KMS-11 (cell line): ENCODE measurements at regions not wholly inside any gene's neighbourhood (a gene's known extent, or its start where the extent isn't known, plus 50 kb on each side); places are given as distances from the start of the nearest gene placed in this dataset.

Experiments
- H2AFZ ChIP-seq: fragments of 200-600 bp; sonication (generic); 2 replicates; pipeline ENCODE4 v1.6.1; 2016; ENCODE audit warnings: antibody characterized with exemption, mixed run types, low read depth
- H3K27ac ChIP-seq: fragments of 200-600 bp; sonication (generic); 2 replicates; pipeline ENCODE4 v1.6.1; 2016; ENCODE audit warnings: mild to moderate bottlenecking, mixed run types
- H3K27me3 ChIP-seq: fragments of 200-600 bp; sonication (generic); 2 replicates; pipeline ENCODE4 v1.6.1; 2017; ENCODE audit warnings: mild to moderate bottlenecking, low read depth, mixed run types, moderate library complexity; ENCODE audit not compliant: insufficient read depth
- H3K36me3 ChIP-seq: fragments of 200-600 bp; sonication (generic); 2 replicates; pipeline ENCODE4 v1.6.1; 2017; ENCODE audit warnings: mild to moderate bottlenecking, mixed run types; ENCODE audit not compliant: insufficient read depth
- H3K4me1 ChIP-seq: fragments of 200-600 bp; sonication (generic); 2 replicates; pipeline ENCODE4 v1.6.1; 2016; ENCODE audit warnings: mild to moderate bottlenecking, low read depth, mixed run types; ENCODE audit not compliant: poor library complexity, severe bottlenecking
- H3K4me2 ChIP-seq: fragments of 200-600 bp; sonication (generic); 2 replicates; pipeline ENCODE4 v1.7.0; 2016; ENCODE audit warnings: mild to moderate bottlenecking, mixed run types
- H3K4me3 ChIP-seq: fragments of 200-600 bp; sonication (generic); IDR thresholded peaks from 2 replicates; pipeline ENCODE4 v1.6.1; 2017; ENCODE audit warnings: low read depth, low read length, mixed read lengths; ENCODE audit not compliant: insufficient read depth
- H3K79me2 ChIP-seq: fragments of 200-600 bp; sonication (generic); 2 replicates; pipeline ENCODE4 v1.6.1; 2016; ENCODE audit warnings: low read depth, mixed run types; ENCODE audit not compliant: insufficient read depth
- H3K9ac ChIP-seq: fragments of 200-600 bp; sonication (generic); 2 replicates; pipeline ENCODE4 v1.6.1; 2016; ENCODE audit warnings: mild to moderate bottlenecking, mixed run types
- H4K20me1 ChIP-seq: fragments of 200-600 bp; sonication (generic); 2 replicates; pipeline ENCODE4 v1.6.1; 2016; ENCODE audit warnings: mild to moderate bottlenecking, mixed run types; ENCODE audit not compliant: insufficient read depth
- CTCF ChIP-seq: fragments of 200-600 bp; sonication (generic); conservative IDR thresholded peaks from 2 replicates; pipeline ENCODE4 v1.6.1; 2017; ENCODE audit warnings: low read depth, mild to moderate bottlenecking, antibody characterized with exemption, low read length, moderate library complexity, mixed read lengths

DNA sequence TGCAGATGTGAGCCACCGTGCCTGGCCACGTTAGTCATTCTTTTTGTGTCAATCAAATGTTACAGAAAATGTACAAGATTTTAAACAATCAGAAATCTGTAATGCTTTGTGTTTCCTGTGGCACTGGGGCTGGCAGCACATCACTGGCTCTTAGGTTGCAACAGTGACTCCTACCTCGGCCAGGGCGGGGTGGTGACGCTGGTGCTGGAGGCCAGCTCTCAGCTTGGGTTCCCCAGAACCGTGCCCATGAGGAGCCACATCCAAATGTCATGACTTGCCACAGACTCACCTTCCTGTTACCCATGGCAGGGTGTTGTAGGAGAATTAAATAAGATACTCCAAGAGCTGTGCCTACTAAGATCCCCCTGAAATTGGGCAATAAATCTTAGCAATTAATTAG lies 161.7 kb downstream of the TEX29 start:
- Histone ChIP-seq H3K79me2 (no peaks in the 10 kb centered on the region), H2AFZ (no peak overlapping the region), H3K9ac (no peak overlapping the region), H3K27me3 (no peaks in the 10 kb centered on the region), H3K27ac (no peak overlapping the region), H3K4me2 (no peak overlapping the region), H3K4me1 (no peaks in the 10 kb centered on the region), H3K4me3 (no peak overlapping the region), H4K20me1 (no peaks in the 10 kb centered on the region), H3K36me3 (no peaks in the 10 kb centered on the region)
- no peak for TF ChIP-seq CTCF

GRCh38 chr13:111482806-111483620 lies 162.6 kb downstream of the TEX29 start:
- TF ChIP-seq CTCF, result no peak
- no peaks in the 10 kb centered on the region for H3K4me1 ChIP-seq
- no peaks in the 10 kb centered on the region for H3K27me3 ChIP-seq

GRCh38 chr13:111483621-111483987 lies 163.2 kb downstream of the TEX29 start:
- no peak overlapping the region for H3K4me3 ChIP-seq
- no peaks in the 10 kb centered on the region for H3K36me3 ChIP-seq
- no peak overlapping the region for H3K4me2 ChIP-seq
- H3K27me3 ChIP-seq, result no peaks in the 10 kb centered on the region
- H3K79me2 ChIP-seq, result no peaks in the 10 kb centered on the region
- no peaks in the 10 kb centered on the region for H4K20me1 ChIP-seq
- H3K4me1 ChIP-seq, result no peaks in the 10 kb centered on the region
- no peak overlapping the region for H3K9ac ChIP-seq
- no peak overlapping the region for H2AFZ ChIP-seq
- no peak for TF ChIP-seq CTCF
- no peak overlapping the region for H3K27ac ChIP-seq

More at GRCh38 chr13:111482806-111483620, 162.6 kb downstream of the TEX29 start:
- H3K36me3 ChIP-seq, result no peaks in the 10 kb centered on the region
- no peak overlapping the region for H3K9ac ChIP-seq
- H4K20me1 ChIP-seq, result no peaks in the 10 kb centered on the region
- H3K4me3 ChIP-seq, result no peak overlapping the region
- no peaks in the 10 kb centered on the region for H3K79me2 ChIP-seq
- H3K27ac ChIP-seq, result no peak overlapping the region
- no peak overlapping the region for H3K4me2 ChIP-seq
- no peak overlapping the region for H2AFZ ChIP-seq

GRCh38 chr13:111484141-111484925 lies 163.9 kb downstream of the TEX29 start:
- no peak overlapping the region for H3K27ac ChIP-seq
- H3K79me2 ChIP-seq, result no peaks in the 10 kb centered on the region
- H3K9ac ChIP-seq, result no peak overlapping the region
- no peaks in the 10 kb centered on the region for H3K36me3 ChIP-seq
- no peaks in the 10 kb centered on the region for H3K4me1 ChIP-seq
- no peak overlapping the region for H2AFZ ChIP-seq
- no peaks in the 10 kb centered on the region for H3K27me3 ChIP-seq
- H3K4me3 ChIP-seq, result no peak overlapping the region
- no peaks in the 10 kb centered on the region for H4K20me1 ChIP-seq
- TF ChIP-seq CTCF, result no peak
- H3K4me2 ChIP-seq, result no peak overlapping the region
